SK-N-SH (cell line): ENCODE measurements at regions not wholly inside any gene's neighbourhood (a gene's known extent, or its start where the extent isn't known, plus 50 kb on each side); places are given as distances from the start of the nearest gene placed in this dataset.

ENCODE experiments used
- CTCF ChIA-PET: fragments of 300-600, 350-600 bp; formaldehyde crosslinking; extraction: SDS; loops from one replicate; lab custom pipeline; 2021; lab: Yijun Ruan, JAX
- POLR2A ChIA-PET: fragments of 350-600 bp; sonication (Branson Sonifier 250); formaldehyde crosslinking; extraction: SDS; loops from one replicate; lab custom pipeline; 2020; ENCODE audit warnings: antibody characterized with exemption, inconsistent platforms; lab: Yijun Ruan, JAX
- DNase-seq: peaks from one replicate; pipeline ENCODE4 v3.0.0; 2012
- H2AFZ ChIP-seq: fragments of 200-600 bp; sonication (generic); 2 replicates; pipeline ENCODE4 v1.8.1; 2016; ENCODE audit warnings: antibody characterized with exemption, mild to moderate bottlenecking, low read depth
- H3F3A ChIP-seq: fragments of 200-600 bp; sonication (generic); replicated peaks from 2 replicates; pipeline ENCODE3; 2016; ENCODE audit warnings: antibody characterized with exemption, mild to moderate bottlenecking; ENCODE audit not compliant: insufficient read depth
- H3K27ac ChIP-seq, 2 experiments: fragments of 200-500 bp in 1 of 2; fragments of 200-600 bp in 1 of 2; sonication (Bioruptor generic) in 1 of 2; sonication (generic), shearing (Covaris generic) in 1 of 2; 2 replicates each; pipeline versions ENCODE4 v1.5.1 to v1.6.1; 2014 to 2016; ENCODE audit warnings: low read depth in 2 of 2, inconsistent platforms in 1 of 2, low read length in 1 of 2, mild to moderate bottlenecking in 1 of 2, mixed read lengths in 1 of 2
- H3K27me3 ChIP-seq: fragments of 200-600 bp; sonication (generic), shearing (Covaris generic); 2 replicates; pipeline ENCODE4 v1.6.1; 2016; ENCODE audit warnings: mixed run types; ENCODE audit not compliant: insufficient read depth
- H3K36me3 ChIP-seq, 2 experiments: fragments of 200-500 bp in 1 of 2; fragments of 200-600 bp in 1 of 2; sonication (Bioruptor generic) in 1 of 2; sonication (generic) in 1 of 2; replicated peaks in 1 of 2; 2 replicates each; pipeline versions ENCODE3 to v1.5.1; 2014 to 2016; ENCODE audit warnings: low read length in 1 of 2, mild to moderate bottlenecking in 1 of 2; ENCODE audit not compliant: insufficient read depth in 2 of 2, control insufficient read depth in 1 of 2
- H3K4me1 ChIP-seq, 2 experiments: fragments of 200-500 bp in 1 of 2; fragments of 200-600 bp in 1 of 2; sonication (Bioruptor generic) in 1 of 2; sonication (generic), shearing (Covaris generic) in 1 of 2; 2 replicates each; pipeline versions ENCODE4 v1.5.1 to v1.6.1; 2014 to 2016; ENCODE audit warnings: low read depth in 1 of 2, low read length in 1 of 2, mixed run types in 1 of 2; ENCODE audit not compliant: insufficient read depth in 2 of 2, control insufficient read depth in 1 of 2
- H3K4me2 ChIP-seq: fragments of 200-600 bp; sonication (generic), shearing (Covaris generic); 2 replicates; pipeline ENCODE4 v1.6.1; 2017; ENCODE audit warnings: mixed run types
- H3K4me3 ChIP-seq, 2 experiments: fragments of 200-500 bp in 1 of 2; fragments of 200-600 bp in 1 of 2; sonication (Bioruptor generic) in 1 of 2; sonication (generic), shearing (Covaris generic) in 1 of 2; 2 replicates each; pipeline versions ENCODE4 v1.5.1 to v1.8.1; 2014 to 2016; ENCODE audit warnings: low read depth in 2 of 2, inconsistent platforms in 1 of 2, low read length in 1 of 2, mild to moderate bottlenecking in 1 of 2, mixed read lengths in 1 of 2, moderate library complexity in 1 of 2
- H3K79me2 ChIP-seq: fragments of 200-600 bp; sonication (generic); 2 replicates; pipeline ENCODE4 v1.8.1; 2017; ENCODE audit warnings: mild to moderate bottlenecking; ENCODE audit not compliant: insufficient read depth
- H3K9ac ChIP-seq: fragments of 200-600 bp; sonication (generic); 2 replicates; pipeline ENCODE4 v1.6.1; 2017; ENCODE audit warnings: mixed run types
- H3K9me2 ChIP-seq: fragments of 200-600 bp; sonication (generic); 2 replicates; pipeline ENCODE4 v1.6.1; 2017; ENCODE audit warnings: mixed run types
- H3K9me3 ChIP-seq: fragments of 200-600 bp; sonication (generic); 2 replicates; pipeline ENCODE4 v1.6.1; 2017; ENCODE audit warnings: mixed run types, mild to moderate bottlenecking, moderate library complexity
- H4K20me1 ChIP-seq: fragments of 200-600 bp; sonication (generic); 2 replicates; pipeline ENCODE4 v1.6.1; 2017; ENCODE audit warnings: mild to moderate bottlenecking, mixed run types; ENCODE audit not compliant: insufficient read depth
- CHD2 ChIP-seq: fragments of 150-350 bp; IDR thresholded peaks from 2 replicates; pipeline ENCODE4 v1.6.1; 2018; ENCODE audit warnings: low read length; ENCODE audit not compliant: partially characterized antibody
- EP300 ChIP-seq, 2 experiments: IDR thresholded peaks; 2 replicates each; pipeline versions ENCODE4 v1.4.0 to v1.6.1; 2012; ENCODE audit warnings: borderline replicate concordance in 1 of 2, low read depth in 1 of 2, low read length in 1 of 2
- EZH2phosphoT487 ChIP-seq: fragments of 200-600 bp; sonication (generic); IDR thresholded peaks from 2 replicates; pipeline ENCODE4 v1.6.1; 2017; ENCODE audit warnings: low read depth, mixed run types, mild to moderate bottlenecking, antibody characterized with exemption, moderate library complexity, borderline replicate concordance
- FOXM1 ChIP-seq: IDR thresholded peaks from 2 replicates; pipeline ENCODE4 v1.4.0; 2012; ENCODE audit warnings: low read depth, mild to moderate bottlenecking
- GABPA ChIP-seq: IDR thresholded peaks from 2 replicates; pipeline ENCODE4 v1.4.0; 2012; ENCODE audit warnings: low read depth, mild to moderate bottlenecking
- IRF3 ChIP-seq: fragments of 150-350 bp; IDR thresholded peaks from 2 replicates; pipeline ENCODE4 v1.6.1; 2016; ENCODE audit warnings: mild to moderate bottlenecking, low read depth, low read length
- MAX ChIP-seq: IDR thresholded peaks from 2 replicates; pipeline ENCODE4 v1.4.0; 2012; ENCODE audit warnings: low read depth
- MEF2A ChIP-seq: IDR thresholded peaks from 2 replicates; pipeline ENCODE4 v1.4.0; 2012; ENCODE audit warnings: low read depth, borderline replicate concordance
- NFIC ChIP-seq: IDR thresholded peaks from 2 replicates; pipeline ENCODE4 v1.4.0; 2012; ENCODE audit warnings: borderline replicate concordance
- PBX3 ChIP-seq: IDR thresholded peaks from 2 replicates; pipeline ENCODE4; 2012
- POLR2AphosphoS5 ChIP-seq: IDR thresholded peaks from 2 replicates; pipeline ENCODE4 v1.6.1; 2012; ENCODE audit warnings: low read depth, low read length
- RAD21 ChIP-seq: IDR thresholded peaks from 2 replicates; pipeline ENCODE4 v1.6.1; 2012; ENCODE audit warnings: mild to moderate bottlenecking, low read length
- RCOR1 ChIP-seq: fragments of 150-350 bp; IDR thresholded peaks from 2 replicates; pipeline ENCODE4 v1.6.1; 2017; ENCODE audit warnings: antibody characterized with exemption, low read length
- RXRA ChIP-seq: IDR thresholded peaks from 2 replicates; pipeline ENCODE4 v1.4.0; 2012; ENCODE audit warnings: low read depth, mild to moderate bottlenecking, borderline replicate concordance
- SIN3A ChIP-seq: IDR thresholded peaks from 2 replicates; pipeline ENCODE4 v1.6.1; 2012; ENCODE audit warnings: low read depth, mild to moderate bottlenecking, low read length, moderate library complexity, borderline replicate concordance
- TCF12 ChIP-seq: IDR thresholded peaks from 2 replicates; pipeline ENCODE4 v1.4.0; 2012
- USF2 ChIP-seq: fragments of 150-350 bp; IDR thresholded peaks from 2 replicates; pipeline ENCODE4 v1.6.1; 2017; ENCODE audit warnings: antibody characterized with exemption, low read length, low read depth, borderline replicate concordance
- YY1 ChIP-seq: IDR thresholded peaks from 2 replicates; pipeline ENCODE4 v1.4.0; 2012; ENCODE audit warnings: low read depth, mild to moderate bottlenecking
- ZBTB33 ChIP-seq: IDR thresholded peaks from 2 replicates; pipeline ENCODE4 v1.4.0; 2012; ENCODE audit warnings: low read depth, borderline replicate concordance
- WGBS: methylation state at CpG from one replicate; pipeline ENCODE4 v1.1.6; 2017; ENCODE audit warnings: low lambda C conversion rate; 5-methylcytosine and 5-hydroxymethylcytosine counted together

- TF ChIP-seq SIN3A, result no peak
- TF ChIP-seq TCF12, result no peak
- TF ChIP-seq RXRA, result no peak
- TF ChIP-seq GABPA, result no peak
- TF ChIP-seq RCOR1, result no peak
- no peak for TF ChIP-seq EZH2phosphoT487
- no peak for TF ChIP-seq POLR2AphosphoS5
- no peak for TF ChIP-seq EP300 (IDR thresholded peaks at IDR 0.05; ENCODE audit: borderline replicate concordance in 1 of 2, low read depth in 1 of 2, low read length in 1 of 2)
- TF ChIP-seq YY1, result no peak
- TF ChIP-seq RAD21, result no peak
- TF ChIP-seq USF2, result no peak
- no peak for TF ChIP-seq NFIC
- TF ChIP-seq PBX3, result no peak
- no peak for TF ChIP-seq IRF3
- TF ChIP-seq ZBTB33, result no peak
- no peak for TF ChIP-seq CHD2
- no peak for TF ChIP-seq MAX
- TF ChIP-seq FOXM1, result no peak
- TF ChIP-seq MEF2A, result no peak
- no peaks in the 10 kb centered on the region for H3K9me3 ChIP-seq
- no peak overlapping the region for H3K9ac ChIP-seq
- H3K79me2 ChIP-seq, result no peaks in the 10 kb centered on the region
- H4K20me1 ChIP-seq, result no peaks in the 10 kb centered on the region
- H3K27me3 ChIP-seq, result no peaks in the 10 kb centered on the region
- no peaks in the 10 kb centered on the region for H3K9me2 ChIP-seq
- H3K36me3 ChIP-seq, result no peaks in the 10 kb centered on the region
- no peak overlapping the region for H3K4me3 ChIP-seq
- WGBS, result 86% methylated on average over 5 of the region's 5 CpGs
- H3K4me1 ChIP-seq, result peaks cover 6 to 17% of the 10 kb centered on the region in 2 experiments; a peak in 3 of 4 replicates
- H2AFZ ChIP-seq, result no peak overlapping the region
- H3F3A ChIP-seq, result peaks cover under 1% of the 10 kb centered on the region
- H3K4me2 ChIP-seq, result no peak overlapping the region
- ChIA-PET POLR2A (no interaction called here), CTCF (interaction anchor here (0.8 kb wide), 1 partner anchor 239 kb away, joined by 3 read pairs; no protein-coding TSS in a partner anchor)
- no peak overlapping the region for H3K27ac ChIP-seq
- no peak for DNase-seq
These were observed 51.1 kb upstream of the PRDX6 start for GRCh38 chr1:173426057-173426456.
